A549 (cell line): ENCODE measurements at regions not wholly inside any gene's neighbourhood (a gene's known extent, or its start where the extent isn't known, plus 50 kb on each side); places are given as distances from the start of the nearest gene placed in this dataset.

Experiments used
- CBX2 ChIP-seq: fragments of 200-600 bp; sonication (generic); IDR thresholded peaks from 2 replicates; pipeline ENCODE4 v1.6.1; 2016; ENCODE audit warnings: low read depth, mild to moderate bottlenecking, borderline replicate concordance
- MAFK ChIP-seq: fragments of 450-650 bp; IDR thresholded peaks from 2 replicates; pipeline ENCODE4 v1.6.1; 2014; ENCODE audit not compliant: partially characterized antibody
- MAZ ChIP-seq: fragments of 150-350 bp; IDR thresholded peaks from 2 replicates; pipeline ENCODE4 v1.6.1; 2014; ENCODE audit warnings: antibody characterized with exemption, low read depth, low read length, borderline replicate concordance
- TF ChIP-seq, protein P1 (sequence below): fragments of >200 bp; sonication (Bioruptor Twin); formaldehyde crosslinking; IDR thresholded peaks from 3 replicates; pipeline ENCODE4 v1.5.1; 2016
- TF ChIP-seq, protein P2 (sequence below): fragments of 200-600 bp; sonication (generic); IDR thresholded peaks from 2 replicates; pipeline ENCODE4 v1.6.1; 2016; ENCODE audit warnings: antibody characterized with exemption, mild to moderate bottlenecking, moderate library complexity

DNA sequence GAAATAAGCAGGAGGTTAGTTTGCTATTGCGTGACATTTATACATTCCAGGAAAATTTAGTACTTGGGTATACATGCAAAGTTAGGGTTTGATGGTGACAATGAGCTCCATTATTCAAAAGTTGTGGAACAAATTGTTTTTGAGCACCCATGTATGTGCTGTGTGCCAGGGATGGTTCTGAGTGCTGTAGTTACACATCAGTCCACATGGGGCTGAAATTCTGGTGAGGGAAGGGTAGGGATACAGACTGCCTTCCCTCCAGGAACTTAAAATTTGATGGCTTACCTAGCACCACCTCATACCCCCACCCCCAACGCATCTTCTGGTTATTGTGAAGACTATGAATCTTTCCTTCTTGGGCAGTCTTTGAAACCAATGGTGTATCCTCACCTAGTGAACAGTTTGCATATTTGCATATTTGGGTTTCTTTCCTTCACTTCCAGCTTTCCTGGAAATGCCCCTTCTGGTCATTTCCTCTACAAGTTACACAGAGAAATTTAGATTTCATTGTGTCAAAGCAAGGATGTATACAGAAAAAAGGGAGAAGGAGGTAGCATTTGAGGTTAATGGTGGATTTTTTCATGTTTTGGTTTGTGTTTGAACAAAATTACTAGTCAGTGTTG, 222.0 kb upstream of the IL12A start:
- TF ChIP-seq, protein P1, sequence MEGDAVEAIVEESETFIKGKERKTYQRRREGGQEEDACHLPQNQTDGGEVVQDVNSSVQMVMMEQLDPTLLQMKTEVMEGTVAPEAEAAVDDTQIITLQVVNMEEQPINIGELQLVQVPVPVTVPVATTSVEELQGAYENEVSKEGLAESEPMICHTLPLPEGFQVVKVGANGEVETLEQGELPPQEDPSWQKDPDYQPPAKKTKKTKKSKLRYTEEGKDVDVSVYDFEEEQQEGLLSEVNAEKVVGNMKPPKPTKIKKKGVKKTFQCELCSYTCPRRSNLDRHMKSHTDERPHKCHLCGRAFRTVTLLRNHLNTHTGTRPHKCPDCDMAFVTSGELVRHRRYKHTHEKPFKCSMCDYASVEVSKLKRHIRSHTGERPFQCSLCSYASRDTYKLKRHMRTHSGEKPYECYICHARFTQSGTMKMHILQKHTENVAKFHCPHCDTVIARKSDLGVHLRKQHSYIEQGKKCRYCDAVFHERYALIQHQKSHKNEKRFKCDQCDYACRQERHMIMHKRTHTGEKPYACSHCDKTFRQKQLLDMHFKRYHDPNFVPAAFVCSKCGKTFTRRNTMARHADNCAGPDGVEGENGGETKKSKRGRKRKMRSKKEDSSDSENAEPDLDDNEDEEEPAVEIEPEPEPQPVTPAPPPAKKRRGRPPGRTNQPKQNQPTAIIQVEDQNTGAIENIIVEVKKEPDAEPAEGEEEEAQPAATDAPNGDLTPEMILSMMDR = peak; percentile 37
- TF ChIP-seq MAZ (no peak), MAFK (no peak), CBX2 (no peak)
- TF ChIP-seq, protein P2, sequence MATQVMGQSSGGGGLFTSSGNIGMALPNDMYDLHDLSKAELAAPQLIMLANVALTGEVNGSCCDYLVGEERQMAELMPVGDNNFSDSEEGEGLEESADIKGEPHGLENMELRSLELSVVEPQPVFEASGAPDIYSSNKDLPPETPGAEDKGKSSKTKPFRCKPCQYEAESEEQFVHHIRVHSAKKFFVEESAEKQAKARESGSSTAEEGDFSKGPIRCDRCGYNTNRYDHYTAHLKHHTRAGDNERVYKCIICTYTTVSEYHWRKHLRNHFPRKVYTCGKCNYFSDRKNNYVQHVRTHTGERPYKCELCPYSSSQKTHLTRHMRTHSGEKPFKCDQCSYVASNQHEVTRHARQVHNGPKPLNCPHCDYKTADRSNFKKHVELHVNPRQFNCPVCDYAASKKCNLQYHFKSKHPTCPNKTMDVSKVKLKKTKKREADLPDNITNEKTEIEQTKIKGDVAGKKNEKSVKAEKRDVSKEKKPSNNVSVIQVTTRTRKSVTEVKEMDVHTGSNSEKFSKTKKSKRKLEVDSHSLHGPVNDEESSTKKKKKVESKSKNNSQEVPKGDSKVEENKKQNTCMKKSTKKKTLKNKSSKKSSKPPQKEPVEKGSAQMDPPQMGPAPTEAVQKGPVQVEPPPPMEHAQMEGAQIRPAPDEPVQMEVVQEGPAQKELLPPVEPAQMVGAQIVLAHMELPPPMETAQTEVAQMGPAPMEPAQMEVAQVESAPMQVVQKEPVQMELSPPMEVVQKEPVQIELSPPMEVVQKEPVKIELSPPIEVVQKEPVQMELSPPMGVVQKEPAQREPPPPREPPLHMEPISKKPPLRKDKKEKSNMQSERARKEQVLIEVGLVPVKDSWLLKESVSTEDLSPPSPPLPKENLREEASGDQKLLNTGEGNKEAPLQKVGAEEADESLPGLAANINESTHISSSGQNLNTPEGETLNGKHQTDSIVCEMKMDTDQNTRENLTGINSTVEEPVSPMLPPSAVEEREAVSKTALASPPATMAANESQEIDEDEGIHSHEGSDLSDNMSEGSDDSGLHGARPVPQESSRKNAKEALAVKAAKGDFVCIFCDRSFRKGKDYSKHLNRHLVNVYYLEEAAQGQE = no peak
